ENCODE measurements at regions not wholly inside any gene's neighbourhood (a gene's known extent, or its start where the extent isn't known, plus 50 kb on each side); places are given as distances from the start of the nearest gene placed in this dataset.

DNA sequence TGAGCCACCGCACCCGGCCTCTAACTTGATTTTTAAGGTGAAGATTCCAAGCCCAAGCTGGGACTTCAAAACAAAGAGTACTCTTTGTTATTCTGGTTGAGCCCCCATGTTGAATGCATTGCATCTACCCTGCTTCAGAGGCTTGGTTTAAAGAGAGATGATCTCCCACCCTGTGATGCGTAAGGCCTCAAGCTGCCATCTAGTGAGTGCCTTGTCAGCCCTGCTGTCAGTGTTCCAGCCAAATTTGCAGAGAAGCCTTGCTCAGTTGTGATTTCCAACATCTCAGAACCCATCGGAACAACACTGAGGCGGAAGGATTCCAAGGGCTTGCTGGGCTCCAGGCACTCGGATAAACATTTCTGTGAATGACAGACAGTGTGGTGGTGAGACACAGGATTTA is 210.7 kb upstream of the RGMA start:
- no peak for DNase-seq
- intact Hi-C loops (cut with DNase I) = loop anchor here in 3 of 10 donors (5.0 to 10.0 kb wide), 2 partner anchors 195 to 212 kb away; partner anchors contain the start of gene RGMA (in 2 of the 3)
- TF ChIP-seq, protein P1, sequence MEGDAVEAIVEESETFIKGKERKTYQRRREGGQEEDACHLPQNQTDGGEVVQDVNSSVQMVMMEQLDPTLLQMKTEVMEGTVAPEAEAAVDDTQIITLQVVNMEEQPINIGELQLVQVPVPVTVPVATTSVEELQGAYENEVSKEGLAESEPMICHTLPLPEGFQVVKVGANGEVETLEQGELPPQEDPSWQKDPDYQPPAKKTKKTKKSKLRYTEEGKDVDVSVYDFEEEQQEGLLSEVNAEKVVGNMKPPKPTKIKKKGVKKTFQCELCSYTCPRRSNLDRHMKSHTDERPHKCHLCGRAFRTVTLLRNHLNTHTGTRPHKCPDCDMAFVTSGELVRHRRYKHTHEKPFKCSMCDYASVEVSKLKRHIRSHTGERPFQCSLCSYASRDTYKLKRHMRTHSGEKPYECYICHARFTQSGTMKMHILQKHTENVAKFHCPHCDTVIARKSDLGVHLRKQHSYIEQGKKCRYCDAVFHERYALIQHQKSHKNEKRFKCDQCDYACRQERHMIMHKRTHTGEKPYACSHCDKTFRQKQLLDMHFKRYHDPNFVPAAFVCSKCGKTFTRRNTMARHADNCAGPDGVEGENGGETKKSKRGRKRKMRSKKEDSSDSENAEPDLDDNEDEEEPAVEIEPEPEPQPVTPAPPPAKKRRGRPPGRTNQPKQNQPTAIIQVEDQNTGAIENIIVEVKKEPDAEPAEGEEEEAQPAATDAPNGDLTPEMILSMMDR (IDR thresholded peaks at IDR 0.05) = no peak
- no peak for TF ChIP-seq POLR2A (IDR thresholded peaks at IDR 0.05)
- Histone ChIP-seq H3K9me3 (no peaks in the 10 kb centered on the region), H3K36me3 (no peaks in the 10 kb centered on the region), H3K4me3 (no peak overlapping the region), H3K4me1 (peaks cover 0 to 6% (median 0%) of the 10 kb centered on the region in 12 donors), H3K27me3 (no peaks in the 10 kb centered on the region), H3K27ac (no peak overlapping the region)
- 87 to 96% (median 94%) methylated on average over 6 of the region's 6 CpGs for WGBS, 4 donors
- no peak for ATAC-seq

DNA sequence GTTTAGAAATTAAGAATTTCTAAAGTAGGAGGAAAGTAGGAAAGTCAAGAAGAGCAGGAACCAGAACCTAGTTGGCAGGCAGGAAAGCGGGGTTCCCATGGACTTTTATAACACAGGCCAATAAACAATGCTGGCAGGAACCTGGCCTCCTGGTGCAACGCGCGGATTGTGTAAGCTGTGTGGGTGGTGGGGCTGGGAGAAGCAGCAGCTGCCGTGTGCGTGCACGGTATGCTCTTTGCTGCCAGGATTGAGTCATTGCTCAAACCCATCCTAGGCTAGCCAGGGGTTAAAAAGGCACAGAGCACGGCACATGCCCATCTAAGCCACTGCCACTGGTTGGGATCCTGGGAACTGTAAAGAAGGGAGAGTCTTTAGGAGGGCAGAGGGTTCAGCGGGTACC is 209.9 kb upstream of the RGMA start:
- 82 to 92% (median 85%) methylated on average over 9 of the region's 9 CpGs for WGBS, 4 donors
- Histone ChIP-seq H3K27ac (no peak overlapping the region), H3K27me3 (no peaks in the 10 kb centered on the region), H3K4me3 (no peak overlapping the region), H3K9me3 (no peaks in the 10 kb centered on the region), H3K36me3 (no peaks in the 10 kb centered on the region), H3K4me1 (peaks cover 0 to 6% (median 0%) of the 10 kb centered on the region in 12 donors)
- intact Hi-C loops (cut with DNase I) = no loop called here
- TF ChIP-seq, protein P1 (IDR thresholded peaks at IDR 0.05) = no peak
- TF ChIP-seq POLR2A (IDR thresholded peaks at IDR 0.05) = no peak
- DNase-seq = peak in 1 of 5 donors; percentile 40
- ATAC-seq = peak in 1 of 4 donors; percentile 29

DNA sequence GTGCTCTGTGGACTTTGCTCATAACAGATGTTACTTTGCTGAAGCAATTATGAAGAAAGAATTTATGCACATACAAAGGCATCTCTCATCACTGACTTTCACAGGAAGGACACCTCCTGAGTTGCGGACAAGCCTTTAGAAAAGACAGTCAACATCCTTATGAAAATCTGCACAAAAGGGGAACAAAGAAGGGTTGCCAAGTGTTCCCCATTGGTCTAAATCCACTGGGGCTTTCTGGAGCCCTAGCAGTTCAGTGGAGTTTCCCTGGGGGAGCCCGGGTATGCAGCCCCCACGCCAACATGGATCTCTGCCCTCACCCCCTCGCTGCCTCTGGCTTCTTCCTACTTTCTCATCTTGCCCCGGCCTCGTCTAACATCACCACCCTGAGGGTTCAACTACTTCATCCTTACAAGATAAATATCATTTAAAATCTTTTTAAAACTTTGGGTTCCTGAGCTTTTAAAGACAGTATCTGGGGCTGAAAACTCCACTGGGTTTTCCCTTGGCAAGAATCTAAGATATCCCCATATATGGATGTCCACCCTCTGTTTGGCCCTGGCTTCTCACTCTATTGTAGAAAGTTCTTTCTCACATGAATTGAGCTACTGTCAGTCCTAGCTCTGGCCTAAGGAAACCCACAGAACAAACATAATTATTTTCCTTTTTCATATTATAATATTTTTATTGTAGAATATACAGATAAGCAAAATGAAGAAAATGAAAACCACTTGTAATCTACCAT is 207.9 kb upstream of the RGMA start:
- ATAC-seq (no peak), DNase-seq (no peak)
- 40 to 80% (median 60%) methylated on average over 5 to 6 of the region's 6 CpGs for WGBS, 4 donors
- Histone ChIP-seq H3K27me3 (no peaks in the 10 kb centered on the region), H3K27ac (no peak overlapping the region), H3K36me3 (no peaks in the 10 kb centered on the region), H3K4me1 (peaks cover 0 to 6% (median 0%) of the 10 kb centered on the region in 12 donors), H3K4me3 (no peak overlapping the region), H3K9me3 (no peaks in the 10 kb centered on the region)
- no peak for TF ChIP-seq POLR2A (IDR thresholded peaks at IDR 0.05)
- TF ChIP-seq, protein P1 (IDR thresholded peaks at IDR 0.05) = no peak
- intact Hi-C loops (cut with DNase I) = no loop called here

DNA sequence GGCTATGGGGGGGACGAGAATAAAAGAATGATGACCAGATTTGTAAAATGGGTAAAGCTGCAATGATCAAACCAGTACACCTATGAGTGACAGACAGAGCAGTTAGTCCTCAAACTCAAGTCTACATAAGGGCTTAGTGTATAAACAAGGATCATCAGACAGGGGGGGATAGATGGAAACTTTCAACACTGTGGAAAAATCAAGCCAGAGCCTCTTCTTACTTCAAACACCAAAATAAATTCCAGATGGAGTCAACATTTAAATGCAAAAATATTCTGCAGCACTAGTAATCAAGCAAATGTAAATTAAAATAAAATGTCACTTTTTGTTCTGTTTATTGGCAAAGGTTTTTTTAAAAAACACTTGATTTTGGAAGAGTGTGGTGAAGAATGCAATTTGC is 205.9 kb upstream of the RGMA start:
- 78 to 85% (median 83%) methylated on average over 1 of the region's 1 CpG for WGBS, 4 donors
- H3K36me3 ChIP-seq = no peaks in the 10 kb centered on the region
- no peak overlapping the region for H3K27ac ChIP-seq
- H3K27me3 ChIP-seq = no peaks in the 10 kb centered on the region
- no peak for ATAC-seq
- DNase-seq = no peak
- intact Hi-C loops (cut with DNase I) = no loop called here
- TF ChIP-seq, protein P1 (IDR thresholded peaks at IDR 0.05) = no peak
- no peak for TF ChIP-seq POLR2A (IDR thresholded peaks at IDR 0.05)
- no peaks in the 10 kb centered on the region for H3K9me3 ChIP-seq
- H3K4me3 ChIP-seq = no peak overlapping the region
- H3K4me1 ChIP-seq = peaks cover 0 to 6% (median 0%) of the 10 kb centered on the region in 12 donors
